DMS53 treated with DMSO at 0.1 percent for 48 hours (cell line): ENCODE measurements at regions not wholly inside any gene's neighbourhood (a gene's known extent, or its start where the extent isn't known, plus 50 kb on each side); places are given as distances from the start of the nearest gene placed in this dataset.
"Not testable (repeated sequence)": the region's sequence is repeated elsewhere in the genome, so short reads cannot be mapped to it uniquely, and the experiment has no call there.

Source experiments
- DNase-seq: peaks from one replicate; lab custom pipeline; 2025; ENCODE audit not compliant: unreplicated experiment; lab: John Stamatoyannopoulos, UW

DNA sequence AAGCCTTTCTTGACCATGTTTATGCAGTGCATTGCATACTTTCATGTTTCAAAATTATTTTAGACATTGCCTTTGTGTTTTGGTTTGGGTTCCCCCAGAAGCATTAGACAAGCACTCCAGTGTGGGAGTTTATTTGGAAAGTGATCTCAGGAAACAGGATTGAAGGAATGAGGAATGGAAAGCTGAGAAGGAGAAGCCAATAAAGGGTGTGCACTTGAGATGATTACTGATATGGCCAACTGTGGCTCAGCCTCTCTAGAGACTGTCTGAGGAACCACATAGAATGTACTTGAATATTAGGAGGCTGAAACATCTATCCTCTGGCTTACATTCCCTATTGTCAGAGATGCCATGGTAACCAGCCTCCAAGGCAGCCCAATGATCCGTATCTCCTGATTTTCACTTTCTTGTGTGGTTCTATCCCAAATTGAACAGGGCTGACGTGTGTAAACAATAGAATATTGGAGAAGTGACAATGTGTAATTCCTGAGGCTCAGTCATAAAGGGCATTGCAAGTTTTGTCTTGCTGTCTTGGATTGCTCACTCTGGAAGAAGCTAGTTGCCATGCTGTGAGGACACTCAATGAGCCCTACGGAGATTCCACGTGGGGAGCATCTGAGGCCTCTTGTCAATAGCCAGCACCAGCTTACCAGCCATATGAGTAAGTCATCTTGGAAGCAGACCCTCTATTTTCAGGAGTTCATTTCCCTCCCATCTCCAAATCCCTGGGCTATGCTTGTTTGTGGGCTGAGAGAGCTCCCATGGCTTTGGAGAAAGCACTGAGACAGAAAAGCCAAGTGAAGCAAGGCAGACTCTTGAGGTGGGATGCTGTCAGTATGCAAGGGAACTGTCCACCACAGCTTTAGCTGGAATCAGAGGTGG is 84.7 kb downstream of the SCN11A start:
- DNase-seq: no peak

- DNase-seq: no peak
These were observed 87.1 kb downstream of the SCN11A start for GRCh38 chr3:38964646-38965045.

- DNase-seq: no peak
These were observed 87.5 kb downstream of the SCN11A start for GRCh38 chr3:38964204-38964603.

DNA sequence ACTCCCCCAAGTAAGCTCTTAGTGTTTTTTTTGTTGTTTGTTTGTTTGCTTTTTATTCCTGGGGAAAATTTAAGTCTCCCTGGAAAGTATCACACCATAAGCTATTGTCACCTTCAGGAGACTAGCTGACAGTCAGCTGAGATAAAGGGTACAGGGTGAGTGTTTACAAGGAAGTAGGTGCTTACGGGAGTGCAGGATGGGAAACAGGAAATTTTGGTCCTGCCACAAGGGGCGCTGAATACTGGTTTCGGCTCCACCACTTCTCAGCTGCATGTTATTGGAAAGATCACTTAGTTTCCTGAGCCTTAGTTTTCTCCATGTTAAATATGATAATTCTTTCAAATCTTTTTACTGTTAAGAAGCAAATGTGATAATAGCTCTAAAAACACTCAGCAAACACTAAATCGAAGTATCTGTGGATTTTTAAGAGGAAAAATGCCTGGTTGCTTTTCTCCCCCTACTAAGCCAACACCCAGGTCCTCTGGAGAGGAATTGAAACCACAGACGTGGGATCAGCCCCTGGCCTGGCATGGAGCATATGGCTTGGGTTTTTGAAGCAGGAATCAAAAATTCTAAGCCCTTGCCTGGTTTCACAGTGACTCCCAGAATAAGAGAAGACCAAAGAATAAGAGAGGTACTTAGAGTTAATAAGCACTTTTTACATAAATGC is 90.7 kb downstream of the SCN11A start:
- DNase-seq: peak; percentile 20

DNA sequence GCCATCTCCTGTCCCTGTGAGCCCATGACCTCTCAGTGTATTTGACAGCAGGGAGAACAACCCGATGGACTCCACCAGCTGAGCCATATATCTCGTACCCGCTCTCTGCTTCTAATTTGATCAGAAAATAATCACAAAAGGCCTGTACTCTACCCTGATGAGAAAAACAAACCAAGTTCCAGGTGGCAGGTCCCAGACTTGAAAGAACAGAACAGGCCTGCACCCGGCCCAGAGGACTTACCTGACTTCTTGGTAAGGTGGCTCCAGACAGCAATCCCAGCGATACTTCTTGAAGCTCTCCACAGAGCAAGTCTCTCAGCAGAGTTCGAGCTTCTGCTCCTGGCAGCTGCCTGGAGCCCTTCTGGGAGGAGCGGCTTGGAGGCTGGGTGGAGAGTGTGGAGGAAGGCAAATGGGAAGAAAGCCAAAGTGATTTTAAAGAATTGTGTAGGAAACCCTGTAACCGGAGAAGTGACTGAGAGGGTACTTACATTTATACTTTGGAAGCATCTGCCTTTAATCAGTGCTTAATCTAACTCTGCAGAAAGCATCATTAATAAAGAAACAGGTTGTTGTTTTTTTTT is 91.6 kb downstream of the SCN11A start:
- no peak for DNase-seq

- DNase-seq: no peak
These were observed 93.6 kb downstream of the SCN11A start for GRCh38 chr3:38958026-38958720.

DNA sequence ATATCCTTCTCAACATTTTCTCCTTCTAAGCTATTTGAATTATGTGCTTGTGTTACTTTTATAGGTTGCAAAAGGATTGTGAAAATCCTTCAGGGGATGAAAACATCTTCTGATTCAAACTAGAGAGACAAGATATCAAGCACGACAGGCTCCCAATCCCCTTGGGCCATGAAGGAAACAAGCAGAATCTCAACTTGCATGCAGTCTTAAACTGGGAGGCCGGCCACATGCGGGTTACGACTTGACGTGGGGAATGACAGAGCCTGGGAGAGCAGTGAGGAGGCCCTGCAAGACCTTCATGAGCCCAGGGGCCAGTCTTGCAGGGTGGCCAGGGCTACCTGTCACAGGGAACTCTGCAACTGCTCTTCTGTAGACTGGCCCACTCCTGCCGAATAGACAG is 94.4 kb downstream of the SCN11A start:
- DNase-seq: no peak

- no peak for DNase-seq
These were observed 99.0 kb downstream of the SCN11A start for GRCh38 chr3:38952721-38953120.

DNA sequence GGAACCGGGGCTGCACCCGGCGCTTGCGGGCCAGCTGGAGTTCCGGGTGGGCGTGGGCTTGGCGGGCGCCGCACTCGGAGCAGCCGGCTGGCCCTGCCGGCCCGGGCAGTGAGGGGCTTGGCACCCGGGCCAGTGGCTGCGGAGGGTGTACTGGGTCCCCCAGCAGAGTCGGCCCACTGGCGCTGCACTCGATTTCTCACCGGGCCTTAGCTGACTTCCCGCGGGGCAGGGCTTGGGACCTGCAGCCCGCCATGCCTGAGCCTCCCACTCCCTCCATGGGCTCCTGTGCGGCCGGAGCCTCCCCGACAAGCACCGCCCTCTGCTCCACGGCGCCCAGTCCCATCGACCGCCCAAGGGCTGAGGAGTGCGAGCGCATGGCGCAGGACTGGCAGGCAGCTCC is 100.6 kb downstream of the SCN11A start:
- DNase-seq: not testable (repeated sequence)

DNA sequence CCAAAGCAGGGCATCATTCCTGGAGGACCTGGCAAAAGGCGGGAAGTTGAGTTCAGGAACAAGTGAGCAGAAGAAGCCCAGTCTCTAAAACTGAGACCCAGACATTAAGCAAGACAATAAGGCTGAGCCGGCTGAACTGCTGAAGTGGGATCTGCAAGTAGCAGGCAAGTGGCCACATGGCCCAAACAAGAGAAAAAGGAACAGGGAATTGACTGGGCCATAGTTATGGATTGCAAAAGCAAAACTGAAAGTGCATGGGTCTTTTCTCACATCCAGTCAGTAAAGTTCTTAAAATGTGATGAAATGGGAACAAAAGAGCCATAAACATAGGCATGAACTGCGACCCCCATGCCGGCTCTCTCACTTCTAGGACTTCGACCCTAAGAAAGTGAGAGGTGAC is 101.2 kb downstream of the SCN11A start:
- DNase-seq: no peak

GRCh38 chr3:38949994-38950393 is 101.8 kb downstream of the SCN11A start:
- DNase-seq: no peak

- DNase-seq: no peak
These were observed 111.3 kb downstream of the SCN11A start for GRCh38 chr3:38940394-38940793.

GRCh38 chr3:38925351-38925750 is 109.3 kb upstream of the SCN10A start:
- no peak for DNase-seq

DNA sequence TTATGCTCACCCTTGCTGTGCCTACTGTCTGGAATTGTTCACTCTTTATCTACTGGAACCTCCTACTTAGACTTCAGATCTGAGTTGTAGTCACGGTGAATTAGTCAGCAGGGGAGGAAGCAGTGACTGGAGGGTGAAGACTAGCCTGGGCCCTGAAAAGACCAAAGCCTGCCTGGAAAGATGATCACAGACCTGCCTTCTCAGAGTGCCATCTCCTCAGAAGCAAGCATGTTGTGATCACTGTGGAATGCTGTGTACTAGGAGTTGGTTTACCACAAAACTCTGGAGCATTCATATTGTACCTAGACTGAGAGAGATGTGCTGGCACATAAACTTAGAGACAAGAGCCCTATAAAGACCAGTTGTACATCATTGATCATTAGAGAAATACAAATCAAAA is 100.7 kb upstream of the SCN10A start:
- no peak for DNase-seq

DNA sequence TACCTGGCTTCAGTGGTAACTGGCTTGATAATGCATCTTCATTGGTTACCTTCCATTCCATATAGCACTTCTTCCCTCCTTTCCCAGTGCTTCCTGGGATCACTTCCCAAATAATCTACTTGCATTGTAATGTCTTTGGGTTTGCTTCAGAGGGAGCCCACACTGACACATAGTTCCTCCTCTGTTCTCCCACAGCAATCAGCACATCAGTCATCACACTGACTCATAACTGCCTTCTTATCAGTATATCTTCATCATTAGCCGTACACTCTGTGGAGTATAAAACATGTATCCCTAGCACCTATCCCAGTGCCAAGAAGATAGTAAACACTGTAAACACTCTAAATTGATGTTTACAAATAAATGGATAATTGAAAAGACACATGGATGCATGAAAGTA is 91.4 kb upstream of the SCN10A start:
- DNase-seq: no peak

- DNase-seq: no peak
These were observed 74.4 kb upstream of the SCN10A start for GRCh38 chr3:38890426-38890825.

GRCh38 chr3:38878646-38879045 is 62.6 kb upstream of the SCN10A start:
- DNase-seq: no peak
